PC-9 (cell line): ENCODE measurements at regions not wholly inside any gene's neighbourhood (a gene's known extent, or its start where the extent isn't known, plus 50 kb on each side); places are given as distances from the start of the nearest gene placed in this dataset.

ENCODE experiments used
- BruUV-seq: library from RNA; stranded (reverse); fragments of 400-500 nt; replicated peaks from 2 replicates; lab custom pipeline; 2021; lab: Mats Ljungman, UMichigan
- CTCF ChIA-PET: fragments of 300-600 bp; sonication (Branson Sonifier 250); formaldehyde crosslinking; loops from one replicate; lab custom pipeline; 2022; ENCODE audit warnings: antibody characterized with exemption; lab: Charles Lee
- POLR2A ChIA-PET: fragments of 300-600 bp; sonication (Branson Sonifier 250); formaldehyde crosslinking; loops from one replicate; lab custom pipeline; 2022; ENCODE audit warnings: antibody characterized with exemption; ENCODE audit not compliant: unreplicated experiment; lab: Charles Lee
- DNase-seq, 2 experiments: peaks; one replicate each; pipeline versions ENCODE4 v3.0.0 to v3.0.0-alpha.2; 2015 to 2022; ENCODE audit warnings: mixed read lengths in 1 of 2
- H2AFZ ChIP-seq: fragments of 200-600 bp; sonication (generic); 2 replicates; pipeline ENCODE4 v1.8.1; 2017; ENCODE audit warnings: antibody characterized with exemption
- H3F3A ChIP-seq: fragments of 200-600 bp; sonication (generic); 2 replicates; pipeline ENCODE4 v1.8.1; 2017; ENCODE audit warnings: antibody characterized with exemption, mild to moderate bottlenecking, low read depth; ENCODE audit not compliant: insufficient read depth
- H3K27ac ChIP-seq: fragments of 200-600 bp; sonication (generic); 2 replicates; pipeline ENCODE4 v1.6.1; 2016; ENCODE audit warnings: mixed run types
- H3K27me3 ChIP-seq: fragments of 200-600 bp; sonication (generic); 2 replicates; pipeline ENCODE4 v1.6.1; 2016; ENCODE audit warnings: low read depth, mixed run types; ENCODE audit not compliant: insufficient read depth
- H3K36me3 ChIP-seq: fragments of 200-600 bp; sonication (generic); 2 replicates; pipeline ENCODE4 v1.6.1; 2016; ENCODE audit warnings: low read depth, mixed run types
- H3K4me1 ChIP-seq: fragments of 200-600 bp; sonication (generic); replicated peaks from 2 replicates; pipeline ENCODE4 v1.6.1; 2016; ENCODE audit warnings: mixed run types; ENCODE audit not compliant: insufficient read depth
- H3K4me2 ChIP-seq: fragments of 200-600 bp; sonication (generic); 2 replicates; pipeline ENCODE4 v1.6.1; 2017; ENCODE audit warnings: mixed run types
- H3K4me3 ChIP-seq: fragments of 200-600 bp; sonication (generic); 2 replicates; pipeline ENCODE4 v1.6.1; 2016; ENCODE audit warnings: mixed run types
- H3K79me2 ChIP-seq: fragments of 200-600 bp; sonication (generic); 2 replicates; pipeline ENCODE4 v1.6.1; 2017; ENCODE audit warnings: low read depth, mixed run types
- H3K9me2 ChIP-seq: fragments of 200-600 bp; sonication (generic); 2 replicates; pipeline ENCODE4 v1.8.1; 2017; ENCODE audit warnings: mild to moderate bottlenecking; ENCODE audit not compliant: insufficient read depth
- H3K9me3 ChIP-seq: fragments of 200-600 bp; sonication (generic); 2 replicates; pipeline ENCODE4 v1.8.1; 2016; ENCODE audit warnings: low read depth; ENCODE audit not compliant: insufficient read depth
- H4K20me1 ChIP-seq: fragments of 200-600 bp; sonication (generic); 2 replicates; pipeline ENCODE4 v1.8.1; 2017; ENCODE audit not compliant: insufficient read depth
- EZH2 ChIP-seq: fragments of 200-600 bp; sonication (generic); IDR thresholded peaks from 2 replicates; pipeline ENCODE4 v1.8.0; 2017; ENCODE audit warnings: antibody characterized with exemption, low read depth
- intact Hi-C: fragments of 100-400 bp; cut with micrococcal nuclease; formaldehyde crosslinking; loops from one replicate; pipeline ENCODE4 v1.10.0; 2022; ENCODE audit not compliant: unreplicated experiment
- TF ChIP-seq, protein P1 (sequence below): fragments of 200-600 bp; sonication (generic); conservative IDR thresholded peaks from 2 replicates; pipeline ENCODE4 v1.6.1; 2017; ENCODE audit warnings: mixed run types, antibody characterized with exemption, mild to moderate bottlenecking, moderate library complexity

DNA sequence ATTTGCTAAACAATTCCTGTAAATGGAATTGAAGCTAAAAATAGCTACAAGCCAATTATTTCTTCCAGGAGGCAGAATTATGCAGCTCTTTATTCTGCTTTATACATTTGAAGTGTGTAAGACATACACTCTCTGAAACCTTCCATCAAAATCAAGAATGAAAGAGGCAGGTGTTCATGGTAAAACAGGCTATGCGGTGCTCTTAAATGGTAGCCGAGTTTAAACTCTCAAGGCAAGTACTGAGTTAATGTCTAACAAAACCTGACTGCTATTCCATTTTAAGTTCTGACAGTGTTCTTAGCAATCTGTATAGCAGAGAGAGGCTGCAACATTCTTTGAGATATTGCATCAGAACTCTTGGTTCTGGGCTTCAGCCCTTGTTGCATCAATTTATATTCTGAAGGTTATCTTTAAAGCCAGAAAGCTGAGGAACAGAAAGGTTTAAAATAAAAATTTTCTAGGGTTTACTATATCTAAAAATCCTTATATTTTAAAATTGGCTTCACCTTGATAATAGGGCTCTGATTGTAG lies 248.3 kb upstream of the CCNG1 start:
- BruUV-seq, result no TSS peak
- intact Hi-C loops, result no loop called here

DNA sequence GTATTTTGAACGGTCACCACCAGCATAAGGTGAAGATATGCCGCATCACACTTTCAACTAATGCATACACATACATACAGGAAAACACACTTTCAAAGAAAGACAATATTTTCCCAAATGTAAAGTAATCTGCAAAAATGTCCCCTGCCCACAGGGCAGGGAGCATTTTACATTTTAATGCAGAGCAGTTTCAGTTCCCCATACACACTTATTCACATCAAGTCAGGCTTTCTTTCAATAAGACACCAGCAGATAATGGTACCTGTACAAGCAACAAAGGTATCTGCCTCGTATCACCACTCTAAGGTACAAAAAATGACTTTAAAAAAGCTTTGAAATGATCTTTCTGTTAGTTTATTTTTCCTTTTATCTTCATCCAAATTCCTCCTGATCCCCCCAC lies 247.1 kb upstream of the CCNG1 start:
- Histone ChIP-seq H3K79me2 (no peaks in the 10 kb centered on the region), H3K27me3 (no peaks in the 10 kb centered on the region), H3K9me3 (no peaks in the 10 kb centered on the region), H3K4me2 (no peak overlapping the region), H3K9me2 (no peaks in the 10 kb centered on the region), H3K4me1 (no peaks in the 10 kb centered on the region), H4K20me1 (0 out of 2 replicates have a peak, but pooled peaks cover 3% of the 10 kb centered on the region), H3F3A (no peaks in the 10 kb centered on the region), H3K4me3 (no peak overlapping the region), H3K36me3 (no peaks in the 10 kb centered on the region), H3K27ac (no peak overlapping the region), H2AFZ (no peak overlapping the region)
- ChIA-PET POLR2A (no interaction called here), CTCF (no interaction called here)
- intact Hi-C loops, result no loop called here
- no TSS peak for BruUV-seq
- no peak for DNase-seq
- no peak for TF ChIP-seq EZH2
- TF ChIP-seq, protein P1, sequence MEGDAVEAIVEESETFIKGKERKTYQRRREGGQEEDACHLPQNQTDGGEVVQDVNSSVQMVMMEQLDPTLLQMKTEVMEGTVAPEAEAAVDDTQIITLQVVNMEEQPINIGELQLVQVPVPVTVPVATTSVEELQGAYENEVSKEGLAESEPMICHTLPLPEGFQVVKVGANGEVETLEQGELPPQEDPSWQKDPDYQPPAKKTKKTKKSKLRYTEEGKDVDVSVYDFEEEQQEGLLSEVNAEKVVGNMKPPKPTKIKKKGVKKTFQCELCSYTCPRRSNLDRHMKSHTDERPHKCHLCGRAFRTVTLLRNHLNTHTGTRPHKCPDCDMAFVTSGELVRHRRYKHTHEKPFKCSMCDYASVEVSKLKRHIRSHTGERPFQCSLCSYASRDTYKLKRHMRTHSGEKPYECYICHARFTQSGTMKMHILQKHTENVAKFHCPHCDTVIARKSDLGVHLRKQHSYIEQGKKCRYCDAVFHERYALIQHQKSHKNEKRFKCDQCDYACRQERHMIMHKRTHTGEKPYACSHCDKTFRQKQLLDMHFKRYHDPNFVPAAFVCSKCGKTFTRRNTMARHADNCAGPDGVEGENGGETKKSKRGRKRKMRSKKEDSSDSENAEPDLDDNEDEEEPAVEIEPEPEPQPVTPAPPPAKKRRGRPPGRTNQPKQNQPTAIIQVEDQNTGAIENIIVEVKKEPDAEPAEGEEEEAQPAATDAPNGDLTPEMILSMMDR, result no peak

More for the DNA sequence above, 248.3 kb upstream of the CCNG1 start:
- ChIA-PET POLR2A (no interaction called here), CTCF (no interaction called here)
- H3K9me3 ChIP-seq, result no peaks in the 10 kb centered on the region
- H3K9me2 ChIP-seq, result no peaks in the 10 kb centered on the region
- H3K79me2 ChIP-seq, result no peaks in the 10 kb centered on the region
- no peak overlapping the region for H3K4me2 ChIP-seq
- H4K20me1 ChIP-seq, result 0 out of 2 replicates have a peak, but pooled peaks cover 3% of the 10 kb centered on the region
- H3K27ac ChIP-seq, result no peak overlapping the region
- H3F3A ChIP-seq, result no peaks in the 10 kb centered on the region
- no peak overlapping the region for H2AFZ ChIP-seq
- no peak for DNase-seq
- H3K4me3 ChIP-seq, result no peak overlapping the region
- no peaks in the 10 kb centered on the region for H3K27me3 ChIP-seq
- H3K4me1 ChIP-seq, result no peaks in the 10 kb centered on the region
- no peak for TF ChIP-seq EZH2
- TF ChIP-seq, protein P1, result no peak
- H3K36me3 ChIP-seq, result no peaks in the 10 kb centered on the region

DNA sequence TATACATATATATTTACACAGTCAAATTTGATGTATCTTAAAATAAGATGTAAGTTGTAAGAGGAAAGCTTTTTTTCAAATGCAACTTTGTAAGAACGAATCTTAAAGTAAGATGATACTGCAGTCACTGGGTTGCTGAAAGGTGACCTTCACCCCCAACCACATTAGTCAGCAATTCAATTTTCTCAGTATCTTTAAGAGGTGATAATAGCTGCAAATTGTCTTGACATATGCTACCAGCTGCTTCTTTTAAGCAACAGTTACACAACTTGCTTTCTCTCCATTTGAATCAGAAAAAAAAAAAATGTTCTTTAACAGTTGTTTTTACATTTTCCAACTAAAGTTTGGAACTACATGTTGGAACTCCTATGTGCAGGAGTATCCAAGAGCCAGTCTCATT lies 246.6 kb upstream of the CCNG1 start:
- intact Hi-C loops, result no loop called here
- Histone ChIP-seq H3K9me3 (no peaks in the 10 kb centered on the region), H3K9me2 (no peaks in the 10 kb centered on the region), H3K79me2 (no peaks in the 10 kb centered on the region), H3K27ac (no peak overlapping the region), H3K36me3 (no peaks in the 10 kb centered on the region), H4K20me1 (0 out of 2 replicates have a peak, but pooled peaks cover 3% of the 10 kb centered on the region), H3K4me3 (no peak overlapping the region), H2AFZ (no peak overlapping the region), H3K4me2 (no peak overlapping the region), H3K4me1 (no peaks in the 10 kb centered on the region), H3F3A (no peaks in the 10 kb centered on the region), H3K27me3 (no peaks in the 10 kb centered on the region)
- no peak for DNase-seq
- no TSS peak for BruUV-seq
- CTCF ChIA-PET, result no interaction called here
- POLR2A ChIA-PET, result interaction anchor here (0.6 kb wide), 2 partner anchors 21 to 1105 kb away, joined by 3 to 6 read pairs; no protein-coding TSS in a partner anchor
- TF ChIP-seq, protein P1, result no peak
- TF ChIP-seq EZH2, result no peak
